ENCODE measurements at regions not wholly inside any gene's neighbourhood (a gene's known extent, or its start where the extent isn't known, plus 50 kb on each side); places are given as distances from the start of the nearest gene placed in this dataset.

GRCh38 chr12:126171937-126172559 lies 1106.8 kb downstream of the AACS start:
- TF ChIP-seq POLR2A (IDR thresholded peaks at IDR 0.05) (no peak), CTCF (IDR thresholded peaks at IDR 0.05) (no peak)

Measured in adrenal gland (tissue), 5 donors.